HUES6 (cell line): ENCODE measurements at regions not wholly inside any gene's neighbourhood (a gene's known extent, or its start where the extent isn't known, plus 50 kb on each side); places are given as distances from the start of the nearest gene placed in this dataset.

ENCODE experiments used
- H3K27ac ChIP-seq: 2 replicates; pipeline ENCODE4 v1.7.0; 2013; ENCODE audit warnings: low read depth, mild to moderate bottlenecking, low read length, inconsistent platforms
- H3K27me3 ChIP-seq: 2 replicates; pipeline ENCODE4 v1.6.1; 2013; ENCODE audit warnings: low read length; ENCODE audit not compliant: control insufficient read depth, insufficient read depth
- H3K36me3 ChIP-seq: 2 replicates; pipeline ENCODE4 v1.6.1; 2013; ENCODE audit warnings: low read length; ENCODE audit not compliant: control insufficient read depth, insufficient read depth
- H3K4me1 ChIP-seq: 2 replicates; pipeline ENCODE4 v1.6.1; 2013; ENCODE audit warnings: low read length; ENCODE audit not compliant: control insufficient read depth, insufficient read depth
- H3K4me3 ChIP-seq: 2 replicates; pipeline ENCODE4 v1.5.1; 2013; ENCODE audit warnings: low read depth, low read length
- H3K9ac ChIP-seq: one replicate; pipeline ENCODE4 v1.6.1; 2013; ENCODE audit warnings: mild to moderate bottlenecking, low read length
- H3K9me3 ChIP-seq: 2 replicates; pipeline ENCODE4 v1.6.1; 2013; ENCODE audit warnings: low read depth, low read length; ENCODE audit not compliant: control insufficient read depth, insufficient read depth

- Histone ChIP-seq H3K4me3 (no peak overlapping the region), H3K27me3 (no peaks in the 10 kb centered on the region), H3K27ac (peak overlapping the region; percentile 68; the same call in 1 of the 2 replicates), H3K4me1 (peaks cover 17% of the 10 kb centered on the region), H3K9ac (no peak overlapping the region), H3K36me3 (no peaks in the 10 kb centered on the region), H3K9me3 (no peaks in the 10 kb centered on the region)
These were observed 1658.4 kb upstream of the RAG2 start for GRCh38 chr11:38256436-38256835.

GRCh38 chr11:38254913-38255312 is 1656.9 kb upstream of the RAG2 start:
- Histone ChIP-seq H3K4me3 (no peak overlapping the region), H3K27ac (no peak overlapping the region), H3K36me3 (no peaks in the 10 kb centered on the region), H3K9me3 (peaks cover 3% of the 10 kb centered on the region; the same call in 1 of the 2 replicates), H3K9ac (no peak overlapping the region), H3K4me1 (peaks cover 17% of the 10 kb centered on the region), H3K27me3 (no peaks in the 10 kb centered on the region)

GRCh38 chr11:38252620-38253019 is 1654.6 kb upstream of the RAG2 start:
- H3K4me1 ChIP-seq: peaks cover 17% of the 10 kb centered on the region
- H3K4me3 ChIP-seq: no peak overlapping the region
- H3K27me3 ChIP-seq: no peaks in the 10 kb centered on the region
- H3K36me3 ChIP-seq: no peaks in the 10 kb centered on the region
- no peak overlapping the region for H3K27ac ChIP-seq
- no peak overlapping the region for H3K9ac ChIP-seq
- peaks cover 3% of the 10 kb centered on the region; the same call in 1 of the 2 replicates for H3K9me3 ChIP-seq

GRCh38 chr11:38246451-38246850 is 1648.4 kb upstream of the RAG2 start:
- peaks cover 3% of the 10 kb centered on the region; the same call in 1 of the 2 replicates for H3K9me3 ChIP-seq
- H3K27ac ChIP-seq: no peak overlapping the region
- H3K4me1 ChIP-seq: no peaks in the 10 kb centered on the region
- H3K27me3 ChIP-seq: no peaks in the 10 kb centered on the region
- H3K9ac ChIP-seq: no peak overlapping the region
- no peaks in the 10 kb centered on the region for H3K36me3 ChIP-seq
- no peak overlapping the region for H3K4me3 ChIP-seq

- no peaks in the 10 kb centered on the region for H3K27me3 ChIP-seq
- H3K36me3 ChIP-seq: no peaks in the 10 kb centered on the region; the same call in 1 of the 2 replicates
- H3K9me3 ChIP-seq: peaks cover 55% of the 10 kb centered on the region
- no peak overlapping the region for H3K4me3 ChIP-seq
- H3K27ac ChIP-seq: no peak overlapping the region
- no peak overlapping the region for H3K9ac ChIP-seq
- H3K4me1 ChIP-seq: no peaks in the 10 kb centered on the region
These were observed 1628.6 kb upstream of the RAG2 start for GRCh38 chr11:38226684-38227083.

- Histone ChIP-seq H3K4me3 (no peak overlapping the region), H3K36me3 (no peaks in the 10 kb centered on the region; the same call in 1 of the 2 replicates), H3K9ac (no peak overlapping the region), H3K27ac (no peak overlapping the region), H3K9me3 (peaks cover 42% of the 10 kb centered on the region), H3K4me1 (no peaks in the 10 kb centered on the region), H3K27me3 (no peaks in the 10 kb centered on the region)
These were observed 1623.3 kb upstream of the RAG2 start for GRCh38 chr11:38221295-38221694.

GRCh38 chr11:38219636-38220035 is 1621.6 kb upstream of the RAG2 start:
- H3K9me3 ChIP-seq: peaks cover 33% of the 10 kb centered on the region
- no peaks in the 10 kb centered on the region for H3K36me3 ChIP-seq
- H3K4me3 ChIP-seq: no peak overlapping the region
- no peak overlapping the region for H3K27ac ChIP-seq
- no peaks in the 10 kb centered on the region for H3K27me3 ChIP-seq
- H3K4me1 ChIP-seq: no peaks in the 10 kb centered on the region
- no peak overlapping the region for H3K9ac ChIP-seq

GRCh38 chr11:38208951-38209350 is 1610.9 kb upstream of the RAG2 start:
- H3K36me3 ChIP-seq: no peaks in the 10 kb centered on the region
- no peaks in the 10 kb centered on the region for H3K4me1 ChIP-seq
- no peak overlapping the region for H3K9ac ChIP-seq
- H3K27ac ChIP-seq: no peak overlapping the region
- no peak overlapping the region for H3K4me3 ChIP-seq
- H3K9me3 ChIP-seq: no peaks in the 10 kb centered on the region
- no peaks in the 10 kb centered on the region for H3K27me3 ChIP-seq

GRCh38 chr11:38206663-38207062 is 1608.6 kb upstream of the RAG2 start:
- H3K9me3 ChIP-seq: no peaks in the 10 kb centered on the region
- H3K27me3 ChIP-seq: no peaks in the 10 kb centered on the region
- no peak overlapping the region for H3K9ac ChIP-seq
- no peaks in the 10 kb centered on the region for H3K4me1 ChIP-seq
- no peaks in the 10 kb centered on the region for H3K36me3 ChIP-seq
- no peak overlapping the region for H3K27ac ChIP-seq
- H3K4me3 ChIP-seq: no peak overlapping the region

- no peaks in the 10 kb centered on the region for H3K36me3 ChIP-seq
- peaks cover 8% of the 10 kb centered on the region; the same call in 1 of the 2 replicates for H3K9me3 ChIP-seq
- no peak overlapping the region for H3K27ac ChIP-seq
- no peak overlapping the region for H3K9ac ChIP-seq
- H3K4me1 ChIP-seq: no peaks in the 10 kb centered on the region
- H3K27me3 ChIP-seq: no peaks in the 10 kb centered on the region
- no peak overlapping the region for H3K4me3 ChIP-seq
These were observed 1593.1 kb upstream of the RAG2 start for GRCh38 chr11:38191101-38191500.

GRCh38 chr11:38182126-38182866 is 1584.3 kb upstream of the RAG2 start:
- Histone ChIP-seq H3K36me3 (no peaks in the 10 kb centered on the region), H3K27ac (no peak overlapping the region), H3K4me3 (no peak overlapping the region), H3K9me3 (no peaks in the 10 kb centered on the region), H3K27me3 (no peaks in the 10 kb centered on the region), H3K4me1 (no peaks in the 10 kb centered on the region), H3K9ac (no peak overlapping the region)
